K562 (cell line): ENCODE measurements at regions not wholly inside any gene's neighbourhood (a gene's known extent, or its start where the extent isn't known, plus 50 kb on each side); places are given as distances from the start of the nearest gene placed in this dataset.

ENCODE experiments used
- ATAC-seq: fragments of 200-7000 bp; cut with Tn5 transposase; 3 replicates; pipeline ENCODE4 v1.9.1; 2020; ENCODE audit warnings: moderate library complexity
- BruUV-seq: library from RNA; stranded (reverse); fragments of 400-500 nt; replicated peaks from 2 replicates; lab custom pipeline; 2021; lab: Mats Ljungman, UMichigan
- CTCF ChIA-PET: fragments of 300-600 bp; formaldehyde crosslinking; extraction: SDS; loops from one replicate; lab custom pipeline; 2021; ENCODE audit warnings: low intra/inter-chr PET ratio; lab: Yijun Ruan, JAX
- POLR2A ChIA-PET: fragments of 300-600, 350-650 bp; sonication (Branson Sonifier 250); formaldehyde crosslinking; extraction: SDS; loops from one replicate; lab custom pipeline; 2021; ENCODE audit warnings: antibody characterized with exemption, inconsistent platforms; lab: Yijun Ruan, JAX
- DNase-seq, 4 experiments: peaks; one replicate each; pipeline versions ENCODE4 v3.0.0 to v3.0.0-alpha.2; 2011 to 2018; ENCODE audit warnings: low spot score in 3 of 4, mixed read lengths in 3 of 4; ENCODE audit errors: extremely low read depth in 1 of 4
- FAIRE-seq: peaks from 2 replicates; lab custom pipeline; 2011; peaks lifted over from hg19 to GRCh38; lab: Jason Lieb, UNC
- H2AFZ ChIP-seq: 2 replicates; pipeline ENCODE4 v1.6.0; 2011; ENCODE audit warnings: low read depth, low read length, control low read depth, inconsistent platforms
- H3K27ac ChIP-seq: fragments of 200-600 bp; 3 replicates; pipeline ENCODE4 v1.8.0; 2011; ENCODE audit warnings: low read depth, mild to moderate bottlenecking, control low read depth, inconsistent platforms, low read length, moderate library complexity, mixed read lengths; ENCODE audit errors: extremely low read depth
- H3K27me3 ChIP-seq, 2 experiments: fragments of 300-600 bp in 1 of 2; 2 replicates in 1 of 2; 3 replicates in 1 of 2; pipeline versions ENCODE4 v1.6.0 to v1.8.0; 2011; ENCODE audit warnings: inconsistent platforms in 2 of 2, low read length in 2 of 2, mild to moderate bottlenecking in 1 of 2, mixed read lengths in 1 of 2, moderate library complexity in 1 of 2; ENCODE audit not compliant: control insufficient read depth in 2 of 2, insufficient read depth in 2 of 2
- H3K36me3 ChIP-seq: fragments of 300-600 bp; 3 replicates; pipeline ENCODE4 v1.8.0; 2011; ENCODE audit warnings: mild to moderate bottlenecking, low read length, inconsistent platforms; ENCODE audit not compliant: control insufficient read depth, insufficient read depth
- H3K4me1 ChIP-seq, 2 experiments: fragments of 200-600 bp in 1 of 2; replicated peaks in 1 of 2; 2 replicates in 1 of 2; 3 replicates in 1 of 2; pipeline versions ENCODE4 v1.5.1 to v1.8.0; 2011; ENCODE audit warnings: inconsistent platforms in 2 of 2, low read length in 2 of 2, mild to moderate bottlenecking in 1 of 2, mixed read lengths in 1 of 2, moderate library complexity in 1 of 2; ENCODE audit not compliant: control insufficient read depth in 2 of 2, insufficient read depth in 2 of 2
- H3K4me2 ChIP-seq: 2 replicates; pipeline ENCODE4 v1.6.1; 2011; ENCODE audit warnings: low read length, control low read depth, inconsistent platforms, mixed read lengths; ENCODE audit not compliant: insufficient read depth
- H3K4me3 ChIP-seq: fragments of 200-600 bp; sonication (generic), shearing (Covaris generic); 2 replicates; pipeline ENCODE4 v1.5.1; 2016; ENCODE audit warnings: control low read depth, inconsistent platforms
- H3K79me2 ChIP-seq: fragments of 200-600 bp; 3 replicates; pipeline ENCODE4 v1.8.0; 2011; ENCODE audit warnings: low read length, inconsistent platforms; ENCODE audit not compliant: control insufficient read depth, insufficient read depth
- H3K9ac ChIP-seq, 2 experiments: 2 replicates each; pipeline versions ENCODE4 v1.6.0 to v1.6.1; 2011; ENCODE audit warnings: low read depth in 2 of 2, low read length in 2 of 2, control low read depth in 1 of 2, inconsistent platforms in 1 of 2, mild to moderate bottlenecking in 1 of 2, mixed read lengths in 1 of 2; ENCODE audit not compliant: insufficient read depth in 1 of 2
- H3K9me1 ChIP-seq: one replicate; pipeline ENCODE4 v1.6.0; 2011; ENCODE audit warnings: inconsistent platforms, mild to moderate bottlenecking, low read length, moderate library complexity; ENCODE audit not compliant: control insufficient read depth, insufficient read depth
- H3K9me3 ChIP-seq: replicated peaks from 2 replicates; pipeline ENCODE4 v1.5.1; 2011; ENCODE audit warnings: low read depth, low read length, inconsistent platforms; ENCODE audit not compliant: control insufficient read depth, insufficient read depth
- H4K20me1 ChIP-seq: replicated peaks from 2 replicates; pipeline ENCODE4 v1.6.1; 2011; ENCODE audit warnings: low read length, inconsistent platforms, mixed read lengths; ENCODE audit not compliant: control insufficient read depth, insufficient read depth
- NR2C1 ChIP-seq, 2 experiments: fragments of 450-650 bp; IDR thresholded peaks; 2 replicates each; pipeline ENCODE4 v1.6.1; 2017; ENCODE audit warnings: mild to moderate bottlenecking in 2 of 2, antibody characterized with exemption in 1 of 2, inconsistent platforms in 1 of 2, missing compliant biosample characterization in 1 of 2, missing genetic modification characterization in 1 of 2
- POLR2AphosphoS2 ChIP-seq: IDR thresholded peaks from 2 replicates; pipeline ENCODE4 v1.6.1; 2012; ENCODE audit warnings: low read length, improper control_type of control experiment
- TARDBP ChIP-seq: fragments of 450-650 bp; IDR thresholded peaks from 2 replicates; pipeline ENCODE4 v1.6.1; 2016
- ZC3H8 ChIP-seq: fragments of 450-650 bp; IDR thresholded peaks from 2 replicates; pipeline ENCODE4 v1.6.1; 2017
- ZEB2 ChIP-seq: fragments of 450-650 bp; IDR thresholded peaks from 2 replicates; pipeline ENCODE4 v1.6.1; 2016
- ZNF41 ChIP-seq: fragments of 250-450 bp; sonication (Bioruptor Pico); conservative IDR thresholded peaks from 2 replicates; pipeline ENCODE4 v1.4.0; 2020; ENCODE audit warnings: mild to moderate bottlenecking
- ZNF717 ChIP-seq: fragments of 250-450 bp; sonication (Bioruptor Pico); IDR thresholded peaks from 2 replicates; pipeline ENCODE4 v1.5.0; 2021
- WGBS: fragments of 100-300 bp; shearing (Covaris generic); methylation state at CpG from one replicate; pipeline ENCODE4 v1.1.6; 2016; ENCODE audit warnings: low coverage, mixed read lengths; ENCODE audit not compliant: insufficient coverage; ENCODE audit errors: missing lambda C conversion rate; 5-methylcytosine and 5-hydroxymethylcytosine counted together
- in situ Hi-C: fragments of 300-500 bp; cut with MboI; formaldehyde crosslinking; loops from 4 replicates; pipeline ENCODE4 v1.15.0; 2018; ENCODE audit warnings: inconsistent platforms, mixed read lengths
- intact Hi-C: fragments of 100-400 bp; cut with micrococcal nuclease; formaldehyde crosslinking; loops from 2 replicates; pipeline ENCODE4 v1.14.2; 2022
- TF ChIP-seq, protein P1 (sequence below): conservative IDR thresholded peaks from 2 replicates; pipeline ENCODE4 v1.6.1; 2011; ENCODE audit warnings: low read depth, mild to moderate bottlenecking, low read length; ENCODE audit not compliant: control insufficient read depth
- TF ChIP-seq, protein P2 (sequence below): fragments of 450-650 bp; formaldehyde crosslinking; IDR thresholded peaks from 2 replicates; pipeline ENCODE4 v1.4.0; 2020; ENCODE audit warnings: mild to moderate bottlenecking
- TF ChIP-seq, protein P3 (sequence below), 2 experiments: fragments of 450-650 bp; IDR thresholded peaks; 2 replicates each; pipeline ENCODE4 v1.6.1; 2018; ENCODE audit warnings: mild to moderate bottlenecking in 2 of 2, low read depth in 1 of 2; ENCODE audit not compliant: partially characterized antibody in 2 of 2

DNA sequence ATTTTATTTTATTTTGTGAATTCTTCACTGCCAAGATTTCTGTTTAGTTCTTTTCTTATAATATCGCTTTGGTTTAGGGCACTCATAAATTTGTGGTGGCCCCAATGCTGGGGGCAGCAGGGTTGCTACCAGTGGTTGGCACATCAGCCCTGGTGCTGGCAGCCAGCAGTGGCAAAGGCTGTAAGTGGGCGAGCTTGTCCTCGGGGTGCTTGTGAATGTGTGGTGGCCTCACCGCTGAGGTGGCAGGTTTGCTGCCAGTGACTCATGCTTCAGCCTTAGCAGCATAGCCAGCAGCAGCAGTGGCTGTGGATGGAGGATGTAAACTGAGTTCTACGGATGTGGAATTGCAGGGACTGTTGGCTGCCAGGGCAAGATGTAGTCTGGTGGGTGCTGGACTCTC, 262.9 kb upstream of the DMAC1 start:
- DNase-seq (no peak), ATAC-seq (no peak), FAIRE-seq (no peak)
- Histone ChIP-seq H3K9me3 (no peaks in the 10 kb centered on the region), H4K20me1 (no peaks in the 10 kb centered on the region), H3K27ac (no peak overlapping the region), H3K9me1 (no peaks in the 10 kb centered on the region), H3K4me3 (no peak overlapping the region), H3K4me1 (no peaks in the 10 kb centered on the region), H3K27me3 (no peaks in the 10 kb centered on the region), H3K36me3 (no peaks in the 10 kb centered on the region), H2AFZ (no peak overlapping the region), H3K4me2 (no peak overlapping the region)
- 0% methylated on average over 4 of the region's 5 CpGs for WGBS
- POLR2A ChIA-PET = no interaction called here
- CTCF ChIA-PET = no interaction called here
- intact Hi-C loops (no loop called here), in situ Hi-C loops (no loop called here)
- no TSS peak for BruUV-seq
- TF ChIP-seq NR2C1 (IDR thresholded peaks at IDR 0.05) (no peak), NR2C1 (tag; IDR thresholded peaks at IDR 0.05) (no peak), TARDBP (no peak), POLR2AphosphoS2 (no peak), ZC3H8 (no peak), ZNF717 (CRISPR knock-in tag) (no peak), ZNF41 (CRISPR knock-in tag) (no peak), ZEB2 (no peak)
- TF ChIP-seq, protein P1, sequence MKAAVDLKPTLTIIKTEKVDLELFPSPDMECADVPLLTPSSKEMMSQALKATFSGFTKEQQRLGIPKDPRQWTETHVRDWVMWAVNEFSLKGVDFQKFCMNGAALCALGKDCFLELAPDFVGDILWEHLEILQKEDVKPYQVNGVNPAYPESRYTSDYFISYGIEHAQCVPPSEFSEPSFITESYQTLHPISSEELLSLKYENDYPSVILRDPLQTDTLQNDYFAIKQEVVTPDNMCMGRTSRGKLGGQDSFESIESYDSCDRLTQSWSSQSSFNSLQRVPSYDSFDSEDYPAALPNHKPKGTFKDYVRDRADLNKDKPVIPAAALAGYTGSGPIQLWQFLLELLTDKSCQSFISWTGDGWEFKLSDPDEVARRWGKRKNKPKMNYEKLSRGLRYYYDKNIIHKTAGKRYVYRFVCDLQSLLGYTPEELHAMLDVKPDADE = no peak
- TF ChIP-seq, protein P2, sequence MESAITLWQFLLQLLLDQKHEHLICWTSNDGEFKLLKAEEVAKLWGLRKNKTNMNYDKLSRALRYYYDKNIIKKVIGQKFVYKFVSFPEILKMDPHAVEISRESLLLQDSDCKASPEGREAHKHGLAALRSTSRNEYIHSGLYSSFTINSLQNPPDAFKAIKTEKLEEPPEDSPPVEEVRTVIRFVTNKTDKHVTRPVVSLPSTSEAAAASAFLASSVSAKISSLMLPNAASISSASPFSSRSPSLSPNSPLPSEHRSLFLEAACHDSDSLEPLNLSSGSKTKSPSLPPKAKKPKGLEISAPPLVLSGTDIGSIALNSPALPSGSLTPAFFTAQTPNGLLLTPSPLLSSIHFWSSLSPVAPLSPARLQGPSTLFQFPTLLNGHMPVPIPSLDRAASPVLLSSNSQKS (CRISPR knock-in tag) = no peak
- TF ChIP-seq, protein P3, sequence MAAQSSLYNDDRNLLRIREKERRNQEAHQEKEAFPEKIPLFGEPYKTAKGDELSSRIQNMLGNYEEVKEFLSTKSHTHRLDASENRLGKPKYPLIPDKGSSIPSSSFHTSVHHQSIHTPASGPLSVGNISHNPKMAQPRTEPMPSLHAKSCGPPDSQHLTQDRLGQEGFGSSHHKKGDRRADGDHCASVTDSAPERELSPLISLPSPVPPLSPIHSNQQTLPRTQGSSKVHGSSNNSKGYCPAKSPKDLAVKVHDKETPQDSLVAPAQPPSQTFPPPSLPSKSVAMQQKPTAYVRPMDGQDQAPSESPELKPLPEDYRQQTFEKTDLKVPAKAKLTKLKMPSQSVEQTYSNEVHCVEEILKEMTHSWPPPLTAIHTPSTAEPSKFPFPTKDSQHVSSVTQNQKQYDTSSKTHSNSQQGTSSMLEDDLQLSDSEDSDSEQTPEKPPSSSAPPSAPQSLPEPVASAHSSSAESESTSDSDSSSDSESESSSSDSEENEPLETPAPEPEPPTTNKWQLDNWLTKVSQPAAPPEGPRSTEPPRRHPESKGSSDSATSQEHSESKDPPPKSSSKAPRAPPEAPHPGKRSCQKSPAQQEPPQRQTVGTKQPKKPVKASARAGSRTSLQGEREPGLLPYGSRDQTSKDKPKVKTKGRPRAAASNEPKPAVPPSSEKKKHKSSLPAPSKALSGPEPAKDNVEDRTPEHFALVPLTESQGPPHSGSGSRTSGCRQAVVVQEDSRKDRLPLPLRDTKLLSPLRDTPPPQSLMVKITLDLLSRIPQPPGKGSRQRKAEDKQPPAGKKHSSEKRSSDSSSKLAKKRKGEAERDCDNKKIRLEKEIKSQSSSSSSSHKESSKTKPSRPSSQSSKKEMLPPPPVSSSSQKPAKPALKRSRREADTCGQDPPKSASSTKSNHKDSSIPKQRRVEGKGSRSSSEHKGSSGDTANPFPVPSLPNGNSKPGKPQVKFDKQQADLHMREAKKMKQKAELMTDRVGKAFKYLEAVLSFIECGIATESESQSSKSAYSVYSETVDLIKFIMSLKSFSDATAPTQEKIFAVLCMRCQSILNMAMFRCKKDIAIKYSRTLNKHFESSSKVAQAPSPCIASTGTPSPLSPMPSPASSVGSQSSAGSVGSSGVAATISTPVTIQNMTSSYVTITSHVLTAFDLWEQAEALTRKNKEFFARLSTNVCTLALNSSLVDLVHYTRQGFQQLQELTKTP (IDR thresholded peaks at IDR 0.05; ENCODE audit: low read depth in 1 of 2, partially characterized antibody in 2 of 2) = no peak
- TF ChIP-seq, all 486 proteins: peak for 0
- Histone ChIP-seq H3K79me2 (no peaks in the 10 kb centered on the region), H3K9ac (no peak overlapping the region)
